ENCODE measurements at regions not wholly inside any gene's neighbourhood (a gene's known extent, or its start where the extent isn't known, plus 50 kb on each side); places are given as distances from the start of the nearest gene placed in this dataset.

GRCh38 chr17:34797720-34798119 lies 163.5 kb downstream of the CCT6B start:
- H4K20me1 ChIP-seq (ENCODE audit: insufficient read depth): no peaks in the 10 kb centered on the region
- 5 to 12% methylated on average over 10 of the region's 10 CpGs for WGBS, 2 experiments (ENCODE audit: low coverage in 1 of 2, low lambda C conversion rate in 2 of 2, missing lambda C conversion rate in 2 of 2)
- no peak overlapping the region for H2AFZ ChIP-seq
- peak; percentile 47 for DNase-seq
- no peak overlapping the region for H3K9ac ChIP-seq
- no peaks in the 10 kb centered on the region for H3F3A ChIP-seq (ENCODE audit: insufficient read depth)
- in situ Hi-C loops (cut with MboI): no loop called here
- H3K4me3 ChIP-seq: no peak overlapping the region
- no peaks in the 10 kb centered on the region for H3K9me3 ChIP-seq (ENCODE audit: low read depth)
- H3K4me2 ChIP-seq (ENCODE audit: unreplicated experiment): no peak overlapping the region
- TF ChIP-seq EZH2 (IDR thresholded peaks at IDR 0.05; ENCODE audit: insufficient read depth, poor library complexity, severe bottlenecking) (no peak), EZH2phosphoT487 (IDR thresholded peaks at IDR 0.05; ENCODE audit: insufficient read depth, low read depth) (no peak)
- no peaks in the 10 kb centered on the region for H3K79me2 ChIP-seq (ENCODE audit: insufficient read depth)
- no peaks in the 10 kb centered on the region for H3K4me1 ChIP-seq (ENCODE audit: insufficient read depth)
- H3K36me3 ChIP-seq (ENCODE audit: low read depth): no peaks in the 10 kb centered on the region
- no peaks in the 10 kb centered on the region for H3K27me3 ChIP-seq (replicated peaks; ENCODE audit: insufficient read depth)
- H3K9me2 ChIP-seq (ENCODE audit: insufficient read depth): no peaks in the 10 kb centered on the region
- no peak overlapping the region for H3K27ac ChIP-seq

GRCh38 chr17:34793231-34793908 lies 167.9 kb downstream of the CCT6B start:
- no peaks in the 10 kb centered on the region for H3K9me3 ChIP-seq (ENCODE audit: low read depth)
- no peaks in the 10 kb centered on the region for H3K79me2 ChIP-seq (ENCODE audit: insufficient read depth)
- in situ Hi-C loops (cut with MboI): no loop called here
- no peak for DNase-seq
- TF ChIP-seq EZH2phosphoT487 (IDR thresholded peaks at IDR 0.05; ENCODE audit: insufficient read depth, low read depth) (no peak), EZH2 (IDR thresholded peaks at IDR 0.05; ENCODE audit: insufficient read depth, poor library complexity, severe bottlenecking) (no peak)
- no peak overlapping the region for H3K4me3 ChIP-seq
- WGBS, 2 experiments (ENCODE audit: low coverage in 1 of 2, low lambda C conversion rate in 2 of 2, missing lambda C conversion rate in 2 of 2): 48 to 49% methylated on average over 9 of the region's 9 CpGs
- H3K27ac ChIP-seq: no peak overlapping the region
- no peaks in the 10 kb centered on the region for H3K27me3 ChIP-seq (replicated peaks; ENCODE audit: insufficient read depth)
- H3K9ac ChIP-seq: no peak overlapping the region
- no peak overlapping the region for H2AFZ ChIP-seq
- H3K4me2 ChIP-seq (ENCODE audit: unreplicated experiment): no peak overlapping the region
- H3K9me2 ChIP-seq (ENCODE audit: insufficient read depth): no peaks in the 10 kb centered on the region
- no peaks in the 10 kb centered on the region for H4K20me1 ChIP-seq (ENCODE audit: insufficient read depth)
- H3F3A ChIP-seq (ENCODE audit: insufficient read depth): no peaks in the 10 kb centered on the region
- no peaks in the 10 kb centered on the region for H3K4me1 ChIP-seq (ENCODE audit: insufficient read depth)
- no peaks in the 10 kb centered on the region for H3K36me3 ChIP-seq (ENCODE audit: low read depth)

GRCh38 chr17:34788696-34789095 lies 172.6 kb downstream of the CCT6B start:
- no peak overlapping the region for H3K27ac ChIP-seq
- H3K4me2 ChIP-seq (ENCODE audit: unreplicated experiment): no peak overlapping the region
- in situ Hi-C loops (cut with MboI): no loop called here
- H3K9me2 ChIP-seq (ENCODE audit: insufficient read depth): no peaks in the 10 kb centered on the region
- WGBS, 2 experiments (ENCODE audit: low coverage in 1 of 2, low lambda C conversion rate in 2 of 2, missing lambda C conversion rate in 2 of 2): 59% methylated on average over 6 of the region's 6 CpGs
- no peak for TF ChIP-seq EZH2 (IDR thresholded peaks at IDR 0.05; ENCODE audit: insufficient read depth, poor library complexity, severe bottlenecking)
- TF ChIP-seq EZH2phosphoT487 (IDR thresholded peaks at IDR 0.05; ENCODE audit: insufficient read depth, low read depth): no peak
- H2AFZ ChIP-seq: no peak overlapping the region
- no peaks in the 10 kb centered on the region for H3K79me2 ChIP-seq (ENCODE audit: insufficient read depth)
- no peaks in the 10 kb centered on the region for H4K20me1 ChIP-seq (ENCODE audit: insufficient read depth)
- no peaks in the 10 kb centered on the region for H3K4me1 ChIP-seq (ENCODE audit: insufficient read depth)
- no peaks in the 10 kb centered on the region for H3K36me3 ChIP-seq (ENCODE audit: low read depth)
- H3K9ac ChIP-seq: no peak overlapping the region
- H3K9me3 ChIP-seq (ENCODE audit: low read depth): no peaks in the 10 kb centered on the region
- H3K27me3 ChIP-seq (replicated peaks; ENCODE audit: insufficient read depth): no peaks in the 10 kb centered on the region
- H3F3A ChIP-seq (ENCODE audit: insufficient read depth): no peaks in the 10 kb centered on the region
- no peak overlapping the region for H3K4me3 ChIP-seq
- no peak for DNase-seq

GRCh38 chr17:34784526-34784925 lies 176.7 kb downstream of the CCT6B start:
- DNase-seq: no peak
- in situ Hi-C loops (cut with MboI): no loop called here
- Histone ChIP-seq H3K27ac (no peak overlapping the region), H3F3A (ENCODE audit: insufficient read depth) (no peaks in the 10 kb centered on the region), H3K9ac (no peak overlapping the region), H3K36me3 (ENCODE audit: low read depth) (no peaks in the 10 kb centered on the region), H3K79me2 (ENCODE audit: insufficient read depth) (no peaks in the 10 kb centered on the region), H3K9me3 (ENCODE audit: low read depth) (no peaks in the 10 kb centered on the region), H3K4me2 (ENCODE audit: unreplicated experiment) (no peak overlapping the region), H2AFZ (no peak overlapping the region), H3K9me2 (ENCODE audit: insufficient read depth) (no peaks in the 10 kb centered on the region), H3K4me1 (ENCODE audit: insufficient read depth) (no peaks in the 10 kb centered on the region), H3K4me3 (no peak overlapping the region), H3K27me3 (replicated peaks; ENCODE audit: insufficient read depth) (no peaks in the 10 kb centered on the region), H4K20me1 (ENCODE audit: insufficient read depth) (no peaks in the 10 kb centered on the region)
- WGBS, 2 experiments (ENCODE audit: low coverage in 1 of 2, low lambda C conversion rate in 2 of 2, missing lambda C conversion rate in 2 of 2): 29 to 35% methylated on average over 4 of the region's 4 CpGs
- TF ChIP-seq EZH2 (IDR thresholded peaks at IDR 0.05; ENCODE audit: insufficient read depth, poor library complexity, severe bottlenecking): no peak
- no peak for TF ChIP-seq EZH2phosphoT487 (IDR thresholded peaks at IDR 0.05; ENCODE audit: insufficient read depth, low read depth)
